ENCODE measurements at regions not wholly inside any gene's neighbourhood (a gene's known extent, or its start where the extent isn't known, plus 50 kb on each side); places are given as distances from the start of the nearest gene placed in this dataset.

DNA sequence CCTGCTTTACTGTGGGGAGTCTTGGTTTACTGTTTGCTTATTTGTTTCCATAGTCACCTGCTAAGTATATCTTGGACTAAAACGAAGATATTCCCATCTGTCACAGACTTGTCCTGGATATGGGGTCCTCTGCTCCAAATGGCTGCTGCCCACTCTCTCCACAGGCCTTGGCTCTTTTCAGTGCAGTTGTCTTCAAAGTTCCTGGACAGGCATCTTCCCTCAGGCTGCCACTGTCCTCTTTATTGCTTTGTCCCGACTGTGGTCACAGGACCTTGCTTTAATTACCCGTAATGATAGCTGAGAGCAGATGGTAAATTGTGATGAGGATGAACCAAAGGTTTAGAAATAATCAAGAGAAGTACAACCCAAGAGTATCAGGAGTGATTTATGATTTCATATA, 713.9 kb upstream of the CCDC179 start:
- TF ChIP-seq EZH2phosphoT487 (IDR thresholded peaks at IDR 0.05; ENCODE audit: insufficient read depth, low read depth) (no peak), EZH2 (IDR thresholded peaks at IDR 0.05; ENCODE audit: insufficient read depth, poor library complexity, severe bottlenecking) (no peak)

Data from GM23248 (cell line).